ENCODE measurements at regions not wholly inside any gene's neighbourhood (a gene's known extent, or its start where the extent isn't known, plus 50 kb on each side); places are given as distances from the start of the nearest gene placed in this dataset.
"Not testable (repeated sequence)": the region's sequence is repeated elsewhere in the genome, so short reads cannot be mapped to it uniquely, and the experiment has no call there.

DNA sequence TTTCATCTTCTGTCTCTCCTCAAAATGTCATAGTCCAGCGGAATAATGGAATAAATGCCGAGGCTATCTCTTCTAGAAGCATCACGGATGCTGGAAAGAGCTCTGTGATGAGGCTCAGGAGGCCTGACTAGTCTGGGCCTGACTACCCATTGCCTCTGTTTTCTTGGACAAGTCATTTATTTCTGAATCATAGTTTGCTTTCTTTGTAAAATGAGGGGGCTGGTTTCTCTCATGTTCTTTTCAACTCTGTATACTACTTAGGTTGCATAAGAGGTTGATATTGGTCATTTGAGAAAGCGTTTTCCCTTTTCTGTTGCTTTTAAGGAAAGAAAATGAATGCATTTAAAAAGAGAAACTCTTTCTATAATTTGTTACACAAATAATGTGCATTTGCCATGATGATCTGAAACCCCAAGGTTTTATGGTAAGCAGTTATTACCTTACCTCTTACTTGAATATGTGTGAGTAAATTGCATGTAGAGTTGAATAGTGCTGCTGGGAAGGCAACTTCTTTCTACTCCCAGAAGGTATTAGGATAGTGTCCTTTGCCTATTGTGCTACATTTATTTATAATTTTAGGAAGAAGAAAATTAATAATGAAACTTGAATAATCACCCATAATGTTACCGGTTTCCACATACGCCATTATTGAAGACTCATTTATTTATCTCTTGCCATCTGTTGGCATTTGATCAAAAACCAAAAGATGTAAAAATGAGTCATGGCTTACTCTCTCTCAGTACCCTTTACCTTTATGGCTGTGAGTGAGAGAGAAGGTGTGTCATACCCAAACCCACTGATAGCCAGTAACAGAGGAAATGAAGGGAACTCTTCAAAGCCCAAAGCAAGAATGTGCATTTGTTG, 179.1 kb downstream of the FASLG start:
- peaks cover 12% of the 10 kb centered on the region for H3K4me1 Mint-ChIP-seq
- H3K27me3 Mint-ChIP-seq, result peaks cover 61% of the 10 kb centered on the region
- ChIA-PET CTCF (interaction anchor here (1.2 kb wide), 1 partner anchor 12 kb away, joined by 4 read pairs; no protein-coding TSS in a partner anchor), POLR2A (no interaction called here)
- no peak overlapping the region for H3K27ac Mint-ChIP-seq
- H3K36me3 Mint-ChIP-seq (ENCODE audit: low read depth), result no peaks in the 10 kb centered on the region
- DNase-seq, result no peak
- H3K4me3 Mint-ChIP-seq, result no peak overlapping the region
- no peaks in the 10 kb centered on the region for H3K9me3 Mint-ChIP-seq

GRCh38 chr1:172838680-172839313, 179.9 kb downstream of the FASLG start:
- no peak overlapping the region for H3K4me3 Mint-ChIP-seq
- DNase-seq, result no peak
- H3K4me1 Mint-ChIP-seq, result peaks cover 10% of the 10 kb centered on the region
- no peaks in the 10 kb centered on the region for H3K36me3 Mint-ChIP-seq (ENCODE audit: low read depth)
- no peak overlapping the region for H3K27ac Mint-ChIP-seq
- ChIA-PET CTCF (interaction anchor here (1.2 kb wide), 1 partner anchor 13 kb away, joined by 4 read pairs; no protein-coding TSS in a partner anchor), POLR2A (no interaction called here)
- H3K27me3 Mint-ChIP-seq, result peaks cover 57% of the 10 kb centered on the region
- no peaks in the 10 kb centered on the region for H3K9me3 Mint-ChIP-seq

- H3K27ac Mint-ChIP-seq; H3K36me3 Mint-ChIP-seq (ENCODE audit: low read depth); POLR2A ChIA-PET; H3K9me3 Mint-ChIP-seq; H3K4me3 Mint-ChIP-seq; DNase-seq: not testable (repeated sequence)
- Mint-ChIP-seq H3K4me1 (peaks cover 10% of the 10 kb centered on the region), H3K27me3 (peaks cover 56% of the 10 kb centered on the region)
- CTCF ChIA-PET, result interaction anchor here (1.2 kb wide), 1 partner anchor 14 kb away, joined by 4 read pairs; no protein-coding TSS in a partner anchor
These were observed 180.7 kb downstream of the FASLG start for GRCh38 chr1:172839639-172840038.

GRCh38 chr1:172843444-172843843, 184.5 kb downstream of the FASLG start:
- Mint-ChIP-seq H3K27ac (no peak overlapping the region), H3K4me3 (no peak overlapping the region), H3K4me1 (peaks cover 17% of the 10 kb centered on the region), H3K9me3 (no peaks in the 10 kb centered on the region), H3K36me3 (ENCODE audit: low read depth) (peaks cover 3% of the 10 kb centered on the region), H3K27me3 (peaks cover 44% of the 10 kb centered on the region)
- DNase-seq, result no peak
- CTCF ChIA-PET, result interaction anchor here (0.6 to 1.4 kb wide), 2 partner anchors 51 to 359 kb away, joined by 3 read pairs; no protein-coding TSS in a partner anchor
- POLR2A ChIA-PET, result no interaction called here

DNA sequence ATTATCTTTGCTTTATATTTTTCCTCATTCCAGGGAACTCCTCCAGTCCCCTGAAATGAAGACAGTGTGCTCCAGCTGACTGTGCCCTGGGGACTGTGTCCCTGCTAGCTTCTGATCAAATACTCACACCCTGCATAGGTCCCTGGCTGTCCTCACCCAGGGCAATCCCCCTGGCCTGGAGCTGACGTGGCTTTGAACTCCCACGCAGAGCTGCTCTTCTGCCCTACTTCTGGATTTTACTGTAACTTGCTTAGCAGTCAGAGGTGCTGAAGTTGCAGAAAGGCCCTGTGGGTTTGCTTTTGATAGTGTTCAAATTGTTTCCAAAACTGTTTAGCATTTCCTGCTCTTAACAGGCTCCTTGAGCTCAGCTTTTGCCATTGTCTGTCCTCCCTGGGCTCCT, 186.5 kb downstream of the FASLG start:
- no peak overlapping the region for H3K4me3 Mint-ChIP-seq
- POLR2A ChIA-PET, result no interaction called here
- CTCF ChIA-PET, result no interaction called here

GRCh38 chr1:172845865-172846264, 187.0 kb downstream of the FASLG start:
- H3K4me1 Mint-ChIP-seq, result peaks cover 11% of the 10 kb centered on the region
- ChIA-PET CTCF (no interaction called here), POLR2A (interaction anchor here (0.7 kb wide), 1 partner anchor 69 kb away, joined by 3 read pairs; no protein-coding TSS in a partner anchor)
- no peak overlapping the region for H3K4me3 Mint-ChIP-seq
- peaks cover 3% of the 10 kb centered on the region for H3K36me3 Mint-ChIP-seq (ENCODE audit: low read depth)
- H3K27ac Mint-ChIP-seq, result no peak overlapping the region
- DNase-seq, result no peak
- peaks cover 43% of the 10 kb centered on the region for H3K27me3 Mint-ChIP-seq
- H3K9me3 Mint-ChIP-seq, result no peaks in the 10 kb centered on the region

More for the DNA sequence above, 186.5 kb downstream of the FASLG start:
- peaks cover 43% of the 10 kb centered on the region for H3K27me3 Mint-ChIP-seq
- peaks cover 3% of the 10 kb centered on the region for H3K36me3 Mint-ChIP-seq (ENCODE audit: low read depth)
- peak overlapping the region; percentile 6 for H3K27ac Mint-ChIP-seq
- peak; percentile 32 for DNase-seq
- H3K9me3 Mint-ChIP-seq, result no peaks in the 10 kb centered on the region
- H3K4me1 Mint-ChIP-seq, result peaks cover 11% of the 10 kb centered on the region

- CTCF ChIA-PET; H3K36me3 Mint-ChIP-seq (ENCODE audit: low read depth); H3K27ac Mint-ChIP-seq; H3K4me3 Mint-ChIP-seq; H3K9me3 Mint-ChIP-seq; DNase-seq; POLR2A ChIA-PET: not testable (repeated sequence)
- peaks cover 11% of the 10 kb centered on the region for H3K4me1 Mint-ChIP-seq
- H3K27me3 Mint-ChIP-seq, result peaks cover 35% of the 10 kb centered on the region
These were observed 188.9 kb downstream of the FASLG start for GRCh38 chr1:172847814-172848213.

- H3K36me3 Mint-ChIP-seq (ENCODE audit: low read depth), result peaks cover 3% of the 10 kb centered on the region
- CTCF ChIA-PET, result no interaction called here
- peaks cover 11% of the 10 kb centered on the region for H3K4me1 Mint-ChIP-seq
- no peak overlapping the region for H3K27ac Mint-ChIP-seq
- H3K9me3 Mint-ChIP-seq, result no peaks in the 10 kb centered on the region
- H3K27me3 Mint-ChIP-seq, result peaks cover 41% of the 10 kb centered on the region
- no peak for DNase-seq
- H3K4me3 Mint-ChIP-seq, result no peak overlapping the region
- POLR2A ChIA-PET, result no interaction called here
These were observed 190.8 kb downstream of the FASLG start for GRCh38 chr1:172849653-172850052.

GRCh38 chr1:172851077-172851476, 192.2 kb downstream of the FASLG start:
- H3K27me3 Mint-ChIP-seq, result peaks cover 43% of the 10 kb centered on the region
- ChIA-PET CTCF (no interaction called here), POLR2A (no interaction called here)

GRCh38 chr1:172851856-172852255, 193.0 kb downstream of the FASLG start:
- peaks cover 41% of the 10 kb centered on the region for H3K27me3 Mint-ChIP-seq
- DNase-seq, result no peak
- no peak overlapping the region for H3K4me3 Mint-ChIP-seq
- H3K4me1 Mint-ChIP-seq, result no peaks in the 10 kb centered on the region
- POLR2A ChIA-PET, result no interaction called here
- H3K36me3 Mint-ChIP-seq (ENCODE audit: low read depth), result peaks cover 2% of the 10 kb centered on the region
- CTCF ChIA-PET, result no interaction called here
- H3K9me3 Mint-ChIP-seq, result no peaks in the 10 kb centered on the region
- H3K27ac Mint-ChIP-seq, result no peak overlapping the region

More at GRCh38 chr1:172851077-172851476, 192.2 kb downstream of the FASLG start:
- DNase-seq, result no peak
- Mint-ChIP-seq H3K27ac (no peak overlapping the region), H3K4me1 (peaks cover under 1% of the 10 kb centered on the region), H3K36me3 (ENCODE audit: low read depth) (peaks cover 3% of the 10 kb centered on the region), H3K9me3 (no peaks in the 10 kb centered on the region), H3K4me3 (no peak overlapping the region)

DNA sequence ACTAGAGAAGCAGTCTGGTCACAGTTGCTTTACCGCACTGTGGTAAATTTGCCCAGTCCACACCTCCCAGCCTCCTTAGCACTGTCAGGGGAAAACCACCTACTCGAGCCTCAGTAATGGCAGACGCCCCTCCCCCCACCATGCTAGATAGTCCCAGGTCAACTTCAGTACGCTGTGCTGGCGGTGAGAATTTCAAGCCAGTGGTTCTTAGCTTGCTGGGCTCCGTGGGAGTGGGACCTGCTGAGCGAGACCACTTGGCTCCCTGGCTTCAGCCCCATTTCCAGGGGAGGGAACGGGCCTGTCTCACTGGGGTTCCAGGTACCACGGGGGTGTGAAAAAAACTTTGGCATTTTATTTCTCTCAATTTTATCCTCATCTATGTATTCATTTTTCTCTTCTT, 194.8 kb downstream of the TNFSF18 start:
- POLR2A ChIA-PET; CTCF ChIA-PET; H3K9me3 Mint-ChIP-seq; H3K4me1 Mint-ChIP-seq; H3K4me3 Mint-ChIP-seq; DNase-seq; H3K27ac Mint-ChIP-seq; H3K36me3 Mint-ChIP-seq (ENCODE audit: low read depth): not testable (repeated sequence)
- peaks cover 35% of the 10 kb centered on the region for H3K27me3 Mint-ChIP-seq

- no peak for DNase-seq
- H3K4me3 Mint-ChIP-seq, result no peak overlapping the region
- ChIA-PET POLR2A (no interaction called here), CTCF (no interaction called here)
- H3K27me3 Mint-ChIP-seq, result peaks cover 19% of the 10 kb centered on the region
- no peaks in the 10 kb centered on the region for H3K4me1 Mint-ChIP-seq
- no peaks in the 10 kb centered on the region for H3K9me3 Mint-ChIP-seq
- no peaks in the 10 kb centered on the region for H3K36me3 Mint-ChIP-seq (ENCODE audit: low read depth)
- H3K27ac Mint-ChIP-seq, result no peak overlapping the region
These were observed 187.7 kb downstream of the TNFSF18 start for GRCh38 chr1:172863031-172863430.

- peaks cover 28% of the 10 kb centered on the region for H3K27me3 Mint-ChIP-seq
- H3K4me1 Mint-ChIP-seq, result peaks cover 16% of the 10 kb centered on the region
- no peak for DNase-seq
- H3K4me3 Mint-ChIP-seq, result no peak overlapping the region
- no peaks in the 10 kb centered on the region for H3K36me3 Mint-ChIP-seq (ENCODE audit: low read depth)
- CTCF ChIA-PET, result no interaction called here
- POLR2A ChIA-PET, result no interaction called here
- no peaks in the 10 kb centered on the region for H3K9me3 Mint-ChIP-seq
- H3K27ac Mint-ChIP-seq, result no peak overlapping the region
These were observed 183.4 kb downstream of the TNFSF18 start for GRCh38 chr1:172867216-172867818.

Measured in activated CD4-positive, alpha-beta memory T cell treated with anti-CD3 and anti-CD28 coated beads, Interleukin-2, amount 10 ng/mL, durations not matched to agents 7 days and 5 days (primary cell).